Trophoblast cell (in vitro differentiated cells and primary cell): ENCODE measurements at regions not wholly inside any gene's neighbourhood (a gene's known extent, or its start where the extent isn't known, plus 50 kb on each side); places are given as distances from the start of the nearest gene placed in this dataset.

Source experiments
- DNase-seq, 2 donors: peaks; one replicate each; pipeline ENCODE4 v3.0.0-alpha.2; 2016
- H2AFZ ChIP-seq: 2 replicates; pipeline ENCODE4 v1.6.1; 2013; ENCODE audit warnings: low read length, moderate library complexity, mild to moderate bottlenecking; ENCODE audit not compliant: insufficient read depth, poor library complexity
- H2AK5ac ChIP-seq: 2 replicates; pipeline ENCODE4 v1.6.1; 2013; ENCODE audit warnings: mild to moderate bottlenecking, low read length
- H2BK120ac ChIP-seq: 2 replicates; pipeline ENCODE4 v1.6.1; 2013; ENCODE audit warnings: low read length, mild to moderate bottlenecking, moderate library complexity; ENCODE audit not compliant: insufficient read depth, poor library complexity
- H2BK12ac ChIP-seq: 2 replicates; pipeline ENCODE4 v1.6.1; 2013; ENCODE audit warnings: mild to moderate bottlenecking, low read length, moderate library complexity
- H2BK5ac ChIP-seq: 2 replicates; pipeline ENCODE4 v1.6.1; 2013; ENCODE audit warnings: low read length, low read depth, moderate library complexity, mild to moderate bottlenecking; ENCODE audit not compliant: poor library complexity
- H3K14ac ChIP-seq: 2 replicates; pipeline ENCODE4 v1.6.1; 2013; ENCODE audit warnings: mild to moderate bottlenecking, low read length
- H3K18ac ChIP-seq: 2 replicates; pipeline ENCODE4 v1.6.1; 2013; ENCODE audit warnings: mild to moderate bottlenecking, low read length
- H3K23ac ChIP-seq: 2 replicates; pipeline ENCODE4 v1.6.1; 2013; ENCODE audit warnings: low read length
- H3K27ac ChIP-seq: 2 replicates; pipeline ENCODE4 v1.5.1; 2013; ENCODE audit warnings: low read depth, mild to moderate bottlenecking, inconsistent platforms, low read length, moderate library complexity
- H3K27me3 ChIP-seq: 2 replicates; pipeline ENCODE4 v1.6.1; 2013; ENCODE audit warnings: inconsistent platforms, mild to moderate bottlenecking, low read length, moderate library complexity; ENCODE audit not compliant: insufficient read depth
- H3K36me3 ChIP-seq, 2 experiments: 1 replicate in 1 of 2; 2 replicates in 1 of 2; pipeline ENCODE4 v1.6.1; 2013; ENCODE audit warnings: low read length in 2 of 2, mild to moderate bottlenecking in 2 of 2, moderate library complexity in 1 of 2; ENCODE audit not compliant: insufficient read depth in 2 of 2, control insufficient read depth in 1 of 2
- H3K4ac ChIP-seq: 2 replicates; pipeline ENCODE4 v1.6.1; 2013; ENCODE audit warnings: low read depth, mild to moderate bottlenecking, low read length, moderate library complexity
- H3K4me1 ChIP-seq, 2 experiments: 1 replicate in 1 of 2; 2 replicates in 1 of 2; pipeline ENCODE4 v1.6.1; 2013; ENCODE audit warnings: low read length in 2 of 2, mild to moderate bottlenecking in 2 of 2, moderate library complexity in 1 of 2; ENCODE audit not compliant: insufficient read depth in 2 of 2, control insufficient read depth in 1 of 2
- H3K4me2 ChIP-seq: 2 replicates; pipeline ENCODE4 v1.6.1; 2013; ENCODE audit warnings: inconsistent platforms, mild to moderate bottlenecking, low read length, moderate library complexity
- H3K4me3 ChIP-seq: 2 replicates; pipeline ENCODE4 v1.5.1; 2013; ENCODE audit warnings: mild to moderate bottlenecking, low read depth, low read length, inconsistent platforms
- H3K79me1 ChIP-seq: one replicate; pipeline ENCODE4 v1.6.1; 2013; ENCODE audit warnings: low read length
- H3K79me2 ChIP-seq: 2 replicates; pipeline ENCODE4 v1.6.1; 2013; ENCODE audit warnings: low read length, mild to moderate bottlenecking; ENCODE audit not compliant: control insufficient read depth, insufficient read depth, poor library complexity
- H3K9ac ChIP-seq: 2 replicates; pipeline ENCODE4 v1.6.1; 2013; ENCODE audit warnings: mild to moderate bottlenecking, low read length
- H3K9me3 ChIP-seq: 2 replicates; pipeline ENCODE4 v1.6.1; 2013; ENCODE audit warnings: low read depth, mild to moderate bottlenecking, control low read depth, inconsistent platforms, low read length; ENCODE audit not compliant: insufficient read depth
- H4K12ac ChIP-seq: 2 replicates; pipeline ENCODE4 v1.6.1; 2013; ENCODE audit warnings: low read depth, mild to moderate bottlenecking, low read length, moderate library complexity
- H4K8ac ChIP-seq: 2 replicates; pipeline ENCODE4 v1.6.1; 2013; ENCODE audit warnings: low read depth, mild to moderate bottlenecking, low read length, moderate library complexity
- H4K91ac ChIP-seq: one replicate; pipeline ENCODE4 v1.6.1; 2013; ENCODE audit warnings: low read depth, mild to moderate bottlenecking, low read length, moderate library complexity
- WGBS: extraction: QIAGEN DNeasy Blood & Tissue Kit; methylation state at CpG from one replicate; pipeline ENCODE4 v1.1.7; 2013; ENCODE audit warnings: missing lambda C conversion rate; ENCODE audit not compliant: insufficient read length, insufficient coverage; ENCODE audit errors: extremely low coverage; 5-methylcytosine and 5-hydroxymethylcytosine counted together

DNA sequence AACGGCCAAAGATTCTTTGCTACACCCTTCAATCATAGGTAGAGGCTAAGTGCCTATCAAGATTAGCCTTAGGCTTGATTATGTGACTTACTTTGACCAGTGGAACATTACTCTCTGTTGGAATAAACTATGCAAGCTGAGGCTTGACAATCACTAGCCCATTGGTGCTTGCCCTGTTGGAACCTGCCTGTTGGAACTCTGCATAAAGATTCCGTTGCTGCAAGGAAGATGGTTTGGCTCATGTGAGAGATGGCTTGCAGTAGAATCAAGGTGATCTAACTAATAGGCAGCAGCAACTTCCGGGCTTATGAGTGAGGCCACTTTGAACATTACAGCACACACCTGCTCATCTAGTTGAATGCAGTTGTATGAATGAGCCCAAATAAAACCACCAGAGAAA is 227.7 kb upstream of the TSHZ2 start:
- Histone ChIP-seq H3K79me2 (no peaks in the 10 kb centered on the region), H3K9ac (no peak overlapping the region), H2BK5ac (no peak overlapping the region), H3K36me3 (no peaks in the 10 kb centered on the region), H2BK120ac (no peak overlapping the region), H3K27me3 (no peaks in the 10 kb centered on the region), H3K18ac (no peak overlapping the region), H3K4ac (no peak overlapping the region), H2AFZ (no peak overlapping the region), H3K4me1 (no peaks in the 10 kb centered on the region), H3K27ac (no peak overlapping the region), H4K91ac (no peak overlapping the region), H4K12ac (no peak overlapping the region), H2AK5ac (no peak overlapping the region), H3K4me3 (no peak overlapping the region), H3K79me1 (no peaks in the 10 kb centered on the region), H2BK12ac (no peak overlapping the region), H3K23ac (no peak overlapping the region), H3K14ac (no peak overlapping the region), H3K4me2 (no peak overlapping the region), H3K9me3 (no peaks in the 10 kb centered on the region), H4K8ac (no peak overlapping the region)
- DNase-seq = no peak
- no CpG with 5 or more reads among the region's 3 CpGs for WGBS

DNA sequence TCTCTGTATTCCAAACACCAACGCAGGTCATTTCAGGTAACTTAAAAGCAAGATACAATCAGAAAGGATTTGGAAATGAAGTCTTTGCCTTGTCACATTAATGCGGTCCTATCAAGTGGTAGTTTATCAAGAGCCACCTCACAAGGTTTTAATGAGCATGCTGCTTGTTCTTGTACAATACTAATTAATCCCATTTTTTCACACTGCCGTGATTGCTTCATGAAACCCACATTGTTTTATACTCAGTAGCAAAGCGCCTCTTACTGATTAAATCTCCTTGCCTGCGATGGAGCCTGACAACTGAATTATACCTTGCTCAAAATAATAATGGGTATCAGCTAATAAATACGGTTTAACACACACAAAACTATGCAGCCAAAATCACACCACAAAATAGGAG is 234.1 kb upstream of the TSHZ2 start:
- H3K79me1 ChIP-seq = no peaks in the 10 kb centered on the region
- H3K9ac ChIP-seq = no peak overlapping the region
- WGBS = no CpG with 5 or more reads among the region's 6 CpGs
- no peak overlapping the region for H3K4ac ChIP-seq
- DNase-seq = no peak
- no peak overlapping the region for H3K27ac ChIP-seq
- H2BK5ac ChIP-seq = no peak overlapping the region
- no peak overlapping the region for H2AFZ ChIP-seq
- H3K27me3 ChIP-seq = no peaks in the 10 kb centered on the region
- H2BK12ac ChIP-seq = no peak overlapping the region
- no peak overlapping the region for H3K23ac ChIP-seq
- H3K36me3 ChIP-seq = no peaks in the 10 kb centered on the region
- H3K4me2 ChIP-seq = no peak overlapping the region
- H2BK120ac ChIP-seq = no peak overlapping the region
- no peak overlapping the region for H4K12ac ChIP-seq
- no peak overlapping the region for H4K8ac ChIP-seq
- no peaks in the 10 kb centered on the region for H3K9me3 ChIP-seq
- H3K18ac ChIP-seq = no peak overlapping the region
- no peaks in the 10 kb centered on the region for H3K79me2 ChIP-seq
- H3K14ac ChIP-seq = no peak overlapping the region
- H2AK5ac ChIP-seq = no peak overlapping the region
- H3K4me3 ChIP-seq = no peak overlapping the region
- no peak overlapping the region for H4K91ac ChIP-seq
- H3K4me1 ChIP-seq = no peaks in the 10 kb centered on the region

DNA sequence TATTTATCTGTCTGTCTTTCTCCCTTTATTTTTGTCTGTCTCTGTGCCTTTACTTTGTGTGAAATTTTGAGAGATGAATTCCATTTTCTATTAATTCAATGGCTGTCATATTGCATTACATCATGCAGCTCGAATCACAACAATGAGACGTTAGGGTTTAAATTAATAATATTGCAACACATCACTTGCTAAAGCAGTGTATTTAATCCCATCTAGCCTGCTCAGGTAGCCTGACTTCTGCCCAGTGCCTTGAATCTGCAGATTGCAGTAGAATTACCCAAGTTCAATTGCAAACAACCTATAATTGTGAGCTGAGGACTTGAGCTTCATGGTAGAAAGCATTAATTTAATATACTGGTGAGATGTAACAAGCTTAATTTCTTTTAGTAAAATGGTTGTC is 235.7 kb upstream of the TSHZ2 start:
- Histone ChIP-seq H3K14ac (no peak overlapping the region), H3K4me3 (no peak overlapping the region), H2BK12ac (no peak overlapping the region), H3K79me2 (no peaks in the 10 kb centered on the region), H2AFZ (no peak overlapping the region), H4K12ac (no peak overlapping the region), H3K36me3 (no peaks in the 10 kb centered on the region), H3K9me3 (no peaks in the 10 kb centered on the region), H3K4ac (no peak overlapping the region), H3K18ac (no peak overlapping the region), H2BK120ac (no peak overlapping the region), H4K91ac (no peak overlapping the region), H3K4me2 (no peak overlapping the region), H3K27ac (no peak overlapping the region), H3K9ac (no peak overlapping the region), H3K27me3 (no peaks in the 10 kb centered on the region), H2AK5ac (no peak overlapping the region), H3K23ac (no peak overlapping the region), H3K79me1 (no peaks in the 10 kb centered on the region), H2BK5ac (no peak overlapping the region), H4K8ac (no peak overlapping the region), H3K4me1 (no peaks in the 10 kb centered on the region)
- DNase-seq = no peak
- WGBS = no CpG with 5 or more reads among the region's 2 CpGs

DNA sequence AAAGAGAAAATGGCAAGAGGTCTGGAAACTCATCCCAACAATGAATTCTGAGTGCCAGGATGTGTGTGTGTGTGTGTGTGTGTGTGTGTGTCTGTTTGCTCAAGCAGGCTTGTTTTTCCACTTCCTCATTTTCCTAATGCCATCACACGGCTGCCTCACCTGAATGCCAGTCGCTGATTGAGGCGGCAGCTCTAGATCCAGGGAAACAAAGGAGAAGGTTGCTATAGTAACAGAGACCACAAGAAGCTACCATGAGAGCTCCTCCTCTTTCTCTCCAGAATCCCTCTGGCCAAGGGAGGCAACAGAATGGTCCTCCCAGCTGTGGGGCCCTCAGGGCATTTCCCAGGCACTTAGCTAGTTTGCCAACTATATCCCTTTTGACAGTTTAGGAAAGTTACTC is 241.1 kb upstream of the TSHZ2 start:
- no peak overlapping the region for H2BK12ac ChIP-seq
- no CpG with 5 or more reads among the region's 3 CpGs for WGBS
- H4K12ac ChIP-seq = no peak overlapping the region
- peaks cover 4% of the 10 kb centered on the region for H3K9me3 ChIP-seq
- no peak overlapping the region for H3K14ac ChIP-seq
- H2AFZ ChIP-seq = no peak overlapping the region
- no peak overlapping the region for H3K18ac ChIP-seq
- no peak overlapping the region for H3K4me2 ChIP-seq
- H3K79me2 ChIP-seq = no peaks in the 10 kb centered on the region
- no peak overlapping the region for H3K27ac ChIP-seq
- H4K8ac ChIP-seq = no peak overlapping the region
- no peaks in the 10 kb centered on the region for H3K27me3 ChIP-seq
- no peak overlapping the region for H4K91ac ChIP-seq
- no peaks in the 10 kb centered on the region for H3K79me1 ChIP-seq
- H3K4me3 ChIP-seq = no peak overlapping the region
- no peak overlapping the region for H3K4ac ChIP-seq
- no peak overlapping the region for H3K9ac ChIP-seq
- H2BK5ac ChIP-seq = no peak overlapping the region
- peak; percentile 72 to 97 for DNase-seq
- no peaks in the 10 kb centered on the region for H3K4me1 ChIP-seq
- H2AK5ac ChIP-seq = no peak overlapping the region
- no peak overlapping the region for H3K23ac ChIP-seq
- no peaks in the 10 kb centered on the region for H3K36me3 ChIP-seq
- H2BK120ac ChIP-seq = no peak overlapping the region
